Posterior vena cava (tissue), 2 donors: ENCODE measurements at regions not wholly inside any gene's neighbourhood (a gene's known extent, or its start where the extent isn't known, plus 50 kb on each side); places are given as distances from the start of the nearest gene placed in this dataset.

Source experiments
- DNase-seq: peaks from one replicate; pipeline ENCODE4 v3.0.0-alpha.2; 2020; ENCODE audit warnings: low spot score
- intact Hi-C, 2 donors: fragments of 100-400 bp; cut with DNase I; formaldehyde crosslinking; loops; one replicate each; pipeline versions ENCODE4 v1.14.1 to v1.14.2; 2022 to 2023
- donor health status: DM: yes; HTN: yes; CAD: no.
- donor health status: DM: yes; HTN: yes; CAD: no.

GRCh38 chrX:81489987-81490386 lies 288.1 kb downstream of the SH3BGRL start:
- DNase-seq: no peak
- intact Hi-C loops: no loop called here

DNA sequence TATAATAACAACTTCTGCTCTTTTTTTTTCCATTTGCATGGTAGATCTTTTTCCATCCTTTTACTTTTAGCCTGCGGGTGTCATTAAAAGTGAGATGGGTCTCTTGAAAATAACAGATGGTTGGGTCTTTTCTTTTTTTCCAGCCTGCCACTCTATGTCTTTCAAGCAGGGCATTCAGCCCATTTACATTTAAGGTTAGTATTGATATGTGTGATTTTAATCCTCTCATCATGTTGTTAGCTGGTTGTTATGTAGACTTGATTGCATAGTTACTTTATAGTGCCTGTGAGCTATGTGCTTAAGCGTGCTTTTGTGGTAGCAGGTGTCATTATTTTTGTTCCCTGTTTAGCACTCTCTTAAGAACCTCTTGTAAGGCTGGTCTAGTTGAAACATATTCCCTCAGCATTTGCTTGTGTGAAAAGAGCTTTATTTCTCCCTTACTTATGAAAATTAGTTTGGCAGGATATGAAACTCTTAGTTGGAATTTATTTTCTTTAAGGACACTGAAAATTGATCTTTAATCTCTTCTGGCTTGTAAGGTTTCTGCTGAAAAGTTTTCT lies 326.1 kb downstream of the SH3BGRL start:
- intact Hi-C loops: no loop called here
- no peak for DNase-seq

DNA sequence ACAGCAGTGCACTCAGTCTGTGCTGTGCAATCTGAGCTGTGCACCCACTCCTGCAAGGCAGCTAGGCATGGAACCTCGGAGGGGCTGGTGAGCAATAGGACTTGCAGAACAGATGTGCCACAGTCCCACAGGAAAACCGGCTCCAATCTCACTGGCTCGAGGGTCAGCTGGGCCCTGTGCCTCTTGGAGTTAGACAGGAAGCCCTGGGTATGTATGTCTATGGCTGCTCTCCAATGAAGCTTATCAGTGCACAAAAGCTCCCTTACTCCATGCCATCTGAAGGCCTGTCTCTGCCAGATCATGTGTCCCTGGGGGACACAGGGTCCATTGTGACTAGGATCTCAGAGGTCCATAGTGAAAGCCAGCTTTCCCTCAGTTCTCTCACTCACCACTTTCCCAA lies 335.8 kb downstream of the SH3BGRL start:
- DNase-seq: no peak
- intact Hi-C loops: no loop called here

DNA sequence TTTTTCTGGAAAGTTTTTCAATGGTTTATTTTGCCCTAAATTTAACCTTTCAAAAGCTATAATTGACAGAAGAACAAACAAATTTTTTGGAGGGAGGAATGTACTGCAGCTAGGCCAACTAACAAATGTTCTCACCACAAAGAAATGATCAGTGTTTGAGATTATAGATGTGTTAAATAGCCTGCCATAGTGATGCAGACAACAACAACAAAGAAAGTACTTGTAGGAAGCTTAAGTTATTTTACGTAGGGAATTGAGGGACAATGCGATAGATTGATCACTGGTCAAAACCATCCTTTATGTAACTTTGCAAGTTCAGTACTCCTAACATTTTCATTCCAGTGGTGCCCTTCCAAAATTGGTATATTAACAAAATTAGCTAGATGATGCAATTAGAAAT lies 340.4 kb downstream of the SH3BGRL start:
- intact Hi-C loops: no loop called here
- no peak for DNase-seq

GRCh38 chrX:81556880-81557279 lies 355.0 kb downstream of the SH3BGRL start:
- no peak for DNase-seq
- intact Hi-C loops: no loop called here

DNA sequence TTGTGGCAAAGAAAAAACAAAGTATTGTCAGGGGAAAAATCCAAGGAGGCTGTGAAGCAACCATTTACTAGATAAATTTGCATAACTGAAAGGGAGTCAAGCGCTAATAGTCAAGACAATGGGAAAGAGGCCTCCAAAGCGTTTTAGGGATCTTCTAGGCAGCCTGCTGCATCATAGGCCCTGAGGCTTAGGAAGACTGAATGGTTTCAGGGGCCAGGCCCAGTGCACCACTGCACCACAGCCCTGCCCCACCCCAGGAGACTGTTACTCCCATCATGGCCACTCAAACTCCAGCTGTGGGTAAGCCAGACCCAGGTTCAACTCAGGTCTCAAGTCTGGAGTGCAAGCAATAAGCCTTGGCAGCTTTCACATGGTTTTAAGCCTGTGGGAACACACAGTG lies 362.9 kb downstream of the SH3BGRL start:
- intact Hi-C loops: no loop called here
- no peak for DNase-seq

GRCh38 chrX:81577028-81577427 lies 375.1 kb downstream of the SH3BGRL start:
- DNase-seq: no peak
- intact Hi-C loops: no loop called here

DNA sequence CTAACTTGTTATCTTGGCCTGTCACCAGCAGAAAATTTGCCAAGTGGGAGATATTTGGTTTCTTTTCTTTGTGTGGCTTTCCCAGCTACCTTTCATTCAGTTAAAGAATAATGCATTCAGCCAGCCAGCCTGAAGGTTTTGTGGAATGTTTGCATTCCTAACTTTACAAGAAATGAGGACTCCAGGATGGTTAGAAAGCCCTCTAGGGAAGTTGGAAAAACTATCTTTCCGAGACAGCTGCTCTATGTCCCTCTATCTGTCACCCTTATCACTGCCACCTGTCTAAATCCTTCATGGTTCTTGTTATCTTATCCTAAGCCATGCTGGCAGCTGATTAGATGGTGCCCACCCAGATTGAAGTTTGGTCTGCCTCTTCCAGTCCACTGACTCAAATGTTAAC lies 384.2 kb downstream of the SH3BGRL start:
- intact Hi-C loops: no loop called here
- DNase-seq: no peak

- intact Hi-C loops: no loop called here
- DNase-seq: no peak
Measured at GRCh38 chrX:81615979-81616378, 414.1 kb downstream of the SH3BGRL start.

DNA sequence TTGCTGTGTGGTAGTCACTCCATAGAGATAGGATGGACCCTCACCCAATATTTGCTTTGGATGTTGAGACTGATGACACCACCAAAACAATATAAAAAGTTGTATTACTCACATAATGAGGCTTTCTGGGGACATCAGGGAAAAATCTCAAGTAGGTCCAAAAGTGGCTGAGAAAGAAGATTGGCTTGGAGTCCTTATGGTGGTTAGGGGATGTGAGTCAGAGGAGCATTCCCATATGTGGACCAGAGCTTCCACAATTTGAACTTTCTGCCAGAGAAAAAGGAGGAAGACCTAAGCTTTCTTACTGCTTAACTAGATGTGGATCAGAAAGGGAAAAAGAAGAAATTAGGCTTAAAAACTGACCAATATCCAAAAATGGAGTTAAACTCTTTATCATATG lies 460.5 kb downstream of the SH3BGRL start:
- no peak for DNase-seq
- intact Hi-C loops: no loop called here

DNA sequence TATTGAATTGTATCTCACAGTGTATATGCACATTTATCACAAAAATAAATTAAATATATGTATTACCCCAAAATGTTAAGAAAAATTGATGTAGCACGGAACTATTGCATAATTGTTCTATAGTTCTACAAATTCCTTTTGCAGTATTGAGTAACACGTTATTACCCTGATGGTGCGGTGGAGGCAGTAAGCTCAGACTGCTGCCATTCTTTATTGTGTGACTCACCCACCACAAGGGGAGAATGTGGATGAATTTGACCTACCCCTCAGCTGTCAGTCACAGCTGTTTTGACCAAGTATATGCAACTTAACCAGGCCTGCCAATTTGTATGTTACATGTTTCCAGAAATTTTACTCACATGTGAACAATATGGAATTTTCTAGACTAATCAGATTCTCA lies 506.6 kb downstream of the SH3BGRL start:
- no peak for DNase-seq
- intact Hi-C loops: no loop called here

DNA sequence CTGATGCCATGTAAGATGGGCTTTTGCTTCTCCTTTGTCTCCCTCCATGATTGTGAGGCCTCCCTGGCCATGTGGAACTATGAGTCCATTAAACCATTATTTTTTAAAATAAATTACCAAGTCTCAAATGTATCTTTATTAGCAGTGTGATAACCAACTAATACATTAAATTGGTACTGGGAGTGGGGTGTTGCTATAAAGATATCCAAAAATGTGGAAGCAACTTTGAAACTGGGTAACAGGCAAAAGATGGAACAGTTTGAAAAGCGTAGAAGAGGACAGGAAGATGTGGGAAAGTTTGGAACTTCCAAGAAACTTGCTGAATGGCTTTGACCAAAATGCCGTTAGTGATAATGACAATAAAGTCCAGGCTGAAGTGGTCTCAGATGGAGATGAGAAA lies 526.7 kb downstream of the SH3BGRL start:
- DNase-seq: no peak
- intact Hi-C loops: loop anchor here in 1 of 2 donors (10.0 kb wide), 1 partner anchor 104 kb away; no protein-coding TSS in a partner anchor

- intact Hi-C loops: loop anchor here in 1 of 2 donors (10.0 kb wide), 1 partner anchor 105 kb away; no protein-coding TSS in a partner anchor
Measured at GRCh38 chrX:81729269-81729777, 527.4 kb downstream of the SH3BGRL start.

DNA sequence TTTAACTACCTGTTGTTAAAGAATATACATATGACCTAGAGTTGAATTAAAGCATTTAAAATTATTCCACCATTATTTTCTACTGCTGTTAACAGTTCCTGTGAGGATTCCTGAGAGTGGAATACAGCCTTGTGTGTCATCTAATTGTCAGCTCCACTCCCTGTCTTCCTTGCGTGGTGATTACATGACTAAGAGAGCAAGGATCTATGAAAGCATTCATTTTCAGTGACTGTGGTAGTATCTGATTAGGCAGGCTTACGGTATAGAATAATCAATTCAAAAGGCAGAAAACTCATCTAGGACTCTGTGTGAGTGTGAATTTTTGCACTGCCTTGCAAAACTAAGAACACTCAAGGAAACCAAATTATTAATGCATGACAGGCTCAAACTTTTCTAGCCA lies 577.8 kb downstream of the SH3BGRL start:
- no peak for DNase-seq
- intact Hi-C loops: no loop called here

More at GRCh38 chrX:81729269-81729777, 527.4 kb downstream of the SH3BGRL start:
- DNase-seq: no peak

- intact Hi-C loops: no loop called here
- DNase-seq: no peak
Measured at GRCh38 chrX:81791086-81791485, 589.2 kb downstream of the SH3BGRL start.
